GM10248 (cell line): ENCODE measurements at regions not wholly inside any gene's neighbourhood (a gene's known extent, or its start where the extent isn't known, plus 50 kb on each side); places are given as distances from the start of the nearest gene placed in this dataset.
"Not testable (repeated sequence)": the region's sequence is repeated elsewhere in the genome, so short reads cannot be mapped to it uniquely, and the experiment has no call there.

ENCODE experiments used
- CTCF ChIA-PET: fragments of 300-600 bp; sonication (Branson Sonifier 250); formaldehyde crosslinking; extraction: SDS; loops from one replicate; lab custom pipeline; 2021; ENCODE audit warnings: antibody characterized with exemption; lab: Yijun Ruan, JAX
- POLR2A ChIA-PET: fragments of 350-650 bp; sonication (Branson Sonifier 250); formaldehyde crosslinking; extraction: SDS; loops from one replicate; lab custom pipeline; 2020; ENCODE audit warnings: antibody characterized with exemption; lab: Yijun Ruan, JAX
- DNase-seq: peaks from one replicate; pipeline ENCODE4 v3.0.0; 2012; ENCODE audit errors: extremely low spot score
- CTCF ChIP-seq: IDR thresholded peaks from 2 replicates; pipeline ENCODE4 v1.5.1; 2012; ENCODE audit warnings: mild to moderate bottlenecking, low read depth; ENCODE audit errors: extremely low read depth, missing control alignments, control extremely low read depth

- CTCF ChIA-PET, POLR2A ChIA-PET: not testable (repeated sequence)
Observed at GRCh38 chrX:123788193-123788592, 55.3 kb upstream of the THOC2 start.

GRCh38 chrX:123788744-123789143 is 55.9 kb upstream of the THOC2 start:
- DNase-seq, result no peak
- ChIA-PET POLR2A (no interaction called here), CTCF (no interaction called here)
- no peak for TF ChIP-seq CTCF

More at GRCh38 chrX:123788193-123788592, 55.3 kb upstream of the THOC2 start:
- DNase-seq, result not testable (repeated sequence)

GRCh38 chrX:123797543-123798447 is 62.1 kb upstream of the XIAP start:
- DNase-seq, result no peak
- CTCF ChIA-PET, result interaction anchor here (0.6 kb wide), 1 partner anchor 20 kb away, joined by 4 read pairs; no protein-coding TSS in a partner anchor
- POLR2A ChIA-PET, result no interaction called here
- no peak for TF ChIP-seq CTCF

GRCh38 chrX:123798706-123799430 is 61.0 kb upstream of the XIAP start:
- POLR2A ChIA-PET, CTCF ChIA-PET, DNase-seq: not testable (repeated sequence)

GRCh38 chrX:123801901-123802300 is 58.0 kb upstream of the XIAP start:
- TF ChIP-seq CTCF, result no peak
- ChIA-PET POLR2A (no interaction called here), CTCF (no interaction called here)
- DNase-seq, result no peak

GRCh38 chrX:123803331-123803983 is 56.4 kb upstream of the XIAP start:
- ChIA-PET CTCF (interaction anchor here (1.6 kb wide), 1 partner anchor 30 kb away, joined by 7 read pairs; no protein-coding TSS in a partner anchor), POLR2A (interaction anchor here (0.7 to 1.2 kb wide), 2 partner anchors 11 to 38 kb away, joined by 3 to 5 read pairs; no protein-coding TSS in a partner anchor)
- no peak for DNase-seq
- TF ChIP-seq CTCF, result no peak

GRCh38 chrX:123803984-123804365 is 55.9 kb upstream of the XIAP start:
- not testable (repeated sequence) for DNase-seq
- POLR2A ChIA-PET, result interaction anchor here (1.2 kb wide), 1 partner anchor 38 kb away, joined by 5 read pairs; no protein-coding TSS in a partner anchor
- CTCF ChIA-PET, result interaction anchor here (1.6 kb wide), 1 partner anchor 30 kb away, joined by 7 read pairs; no protein-coding TSS in a partner anchor
